Endothelial cell of umbilical vein (primary cell): ENCODE measurements at regions not wholly inside any gene's neighbourhood (a gene's known extent, or its start where the extent isn't known, plus 50 kb on each side); places are given as distances from the start of the nearest gene placed in this dataset.

Experiments
- CTCF ChIP-seq, 2 donors: IDR thresholded peaks; 1 replicate in 1 of 2; 2 replicates in 1 of 2; pipeline ENCODE4 v1.5.1; 2011; ENCODE audit warnings: low read length in 2 of 2, mild to moderate bottlenecking in 2 of 2, moderate library complexity in 2 of 2, control low read depth in 1 of 2, inconsistent platforms in 1 of 2, low read depth in 1 of 2; ENCODE audit not compliant: insufficient read depth in 1 of 2; ENCODE audit errors: extremely low read depth in 1 of 2
- FOS ChIP-seq: IDR thresholded peaks from 2 replicates; pipeline ENCODE4 v1.6.1; 2011; ENCODE audit warnings: mild to moderate bottlenecking, low read length, moderate library complexity, borderline replicate concordance; ENCODE audit not compliant: insufficient read depth

GRCh38 chr18:67305466-67305865, 211.1 kb downstream of the DSEL start:
- TF ChIP-seq CTCF (IDR thresholded peaks at IDR 0.05; ENCODE audit: extremely low read depth in 1 of 2, insufficient read depth in 1 of 2, low read depth in 1 of 2, low read length in 2 of 2) (no peak), FOS (peak; percentile 15)
